ENCODE measurements at regions not wholly inside any gene's neighbourhood (a gene's known extent, or its start where the extent isn't known, plus 50 kb on each side); places are given as distances from the start of the nearest gene placed in this dataset.
"Not testable (repeated sequence)": the region's sequence is repeated elsewhere in the genome, so short reads cannot be mapped to it uniquely, and the experiment has no call there.

DNA sequence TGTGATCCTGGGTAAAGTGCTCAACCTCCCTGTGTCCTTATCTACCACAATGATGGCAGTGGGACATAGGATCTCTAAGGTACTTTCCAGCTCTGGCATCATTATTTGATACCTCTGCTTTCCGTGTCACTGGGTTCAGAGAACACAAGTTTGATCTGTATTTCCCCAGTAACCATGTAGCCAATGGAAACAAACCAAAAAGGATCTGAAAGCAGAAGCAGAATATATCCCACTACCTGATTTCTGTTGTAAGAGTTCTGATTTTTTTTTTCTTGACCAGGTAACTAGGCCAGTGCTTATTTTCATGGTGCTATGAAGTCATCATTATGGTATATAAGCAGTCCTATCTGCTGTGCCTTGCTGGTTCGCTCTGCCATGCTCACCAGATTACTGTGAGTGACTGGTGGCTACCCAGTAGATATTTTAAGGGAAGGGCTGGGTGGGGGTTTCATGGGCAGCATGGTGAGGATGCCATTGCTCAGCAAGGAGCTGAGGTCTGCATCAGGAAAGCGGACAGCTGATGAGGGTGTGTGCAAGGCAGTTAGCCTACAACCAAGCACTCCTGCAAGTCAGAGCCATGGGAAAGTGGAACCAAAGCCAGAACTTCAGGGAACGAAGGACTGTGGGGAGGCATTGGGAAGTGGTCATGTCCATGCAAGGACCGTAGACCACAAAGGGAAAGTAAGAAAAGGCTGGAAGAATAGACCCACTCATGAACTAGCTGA is 104.9 kb upstream of the EDEM3 start:
- no peak for FAIRE-seq
- no peak for DNase-seq (ENCODE audit: extremely low spot score, insufficient read length, low read depth)

- DNase-seq (ENCODE audit: extremely low spot score, insufficient read length, low read depth) (no peak), FAIRE-seq (no peak)
Observed at GRCh38 chr1:184858288-184858687, 103.6 kb upstream of the EDEM3 start.

GRCh38 chr1:184854496-184855140 is 100.0 kb upstream of the EDEM3 start:
- DNase-seq (ENCODE audit: extremely low spot score, insufficient read length, low read depth) (no peak), FAIRE-seq (no peak)

DNA sequence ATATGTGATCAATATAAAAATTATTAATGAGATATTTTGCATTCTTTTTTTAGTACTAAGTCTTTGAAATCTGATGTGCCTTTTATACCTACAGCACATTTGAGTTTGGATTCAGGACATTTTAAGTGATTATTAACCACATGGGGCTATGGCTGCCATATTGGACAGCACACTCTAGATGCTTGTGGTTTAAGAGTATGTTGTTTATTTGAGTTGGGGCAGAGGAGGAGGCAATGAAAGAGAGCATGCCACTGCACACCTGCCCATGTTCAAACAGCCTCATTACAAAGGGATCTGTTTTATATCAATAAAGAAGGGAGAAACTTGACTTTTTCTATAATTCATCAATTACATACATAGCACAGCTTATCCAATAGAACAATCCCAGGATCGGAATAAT is 99.4 kb upstream of the EDEM3 start:
- FAIRE-seq (no peak), DNase-seq (ENCODE audit: extremely low spot score, insufficient read length, low read depth) (no peak)

- no peak for FAIRE-seq
- DNase-seq (ENCODE audit: extremely low spot score, insufficient read length, low read depth), result no peak
Observed at GRCh38 chr1:184851822-184852746, 97.4 kb upstream of the EDEM3 start.

DNA sequence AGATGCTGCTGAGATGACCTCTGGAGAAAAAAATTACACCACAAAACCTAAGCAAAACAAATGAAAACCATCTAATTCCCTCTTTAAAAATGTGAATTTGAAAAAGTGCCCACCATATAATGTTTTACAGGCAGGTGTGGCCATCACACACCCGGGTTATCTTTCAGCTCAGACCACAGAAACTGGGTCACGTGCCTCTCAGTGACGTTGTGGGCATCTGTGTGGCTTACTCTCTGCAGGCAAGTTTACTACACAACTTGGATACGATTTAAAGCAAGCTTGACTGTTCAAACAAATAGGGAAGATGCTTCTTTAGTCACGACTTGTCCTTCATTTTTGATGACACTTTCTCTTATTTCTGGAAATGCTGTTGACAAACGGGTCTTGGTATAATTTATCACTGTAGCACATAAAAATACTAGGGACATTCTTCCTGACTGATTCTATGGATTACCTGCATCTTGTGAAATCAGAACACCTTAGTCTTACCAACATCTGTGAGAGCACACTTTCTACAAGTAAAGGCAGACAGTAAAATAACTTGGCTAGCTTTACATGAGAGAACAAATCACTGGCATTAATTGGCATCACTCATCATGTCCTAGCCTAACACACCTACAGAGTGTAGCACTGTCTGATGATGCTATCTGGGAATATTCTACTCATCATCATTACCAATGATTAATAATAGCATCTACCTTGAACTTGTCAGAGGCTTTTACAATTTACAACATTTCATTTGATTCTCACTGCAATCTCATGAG is 89.3 kb upstream of the EDEM3 start:
- DNase-seq (ENCODE audit: extremely low spot score, insufficient read length, low read depth) (no peak), FAIRE-seq (peak; percentile 91)

GRCh38 chr1:184840596-184840995 is 85.9 kb upstream of the EDEM3 start:
- DNase-seq (ENCODE audit: extremely low spot score, insufficient read length, low read depth) (no peak), FAIRE-seq (peak; percentile 36)

- no peak for FAIRE-seq
- DNase-seq (ENCODE audit: extremely low spot score, insufficient read length, low read depth), result no peak
Observed at GRCh38 chr1:184838504-184838951, 83.9 kb upstream of the EDEM3 start.

GRCh38 chr1:184836934-184837895 is 82.6 kb upstream of the EDEM3 start:
- no peak for DNase-seq (ENCODE audit: extremely low spot score, insufficient read length, low read depth)
- FAIRE-seq, result peak; percentile 26

DNA sequence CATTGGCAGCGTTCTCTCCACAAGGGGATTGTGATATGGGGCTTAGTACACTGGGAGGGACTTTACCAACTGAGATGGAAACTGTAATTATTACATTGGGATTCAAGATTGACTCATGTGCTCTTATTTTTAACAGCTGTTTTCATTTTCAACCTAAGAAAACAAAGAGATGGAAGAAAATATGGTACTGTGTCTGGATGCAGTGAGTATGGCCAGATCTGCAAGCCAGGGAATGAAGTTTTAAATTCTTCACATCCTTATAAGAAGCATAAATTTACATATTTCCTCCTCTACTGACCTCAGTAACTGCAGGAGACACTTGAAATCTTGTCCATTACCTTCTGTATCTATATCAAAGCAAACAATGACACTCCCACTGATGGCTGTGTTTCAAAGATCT is 81.5 kb upstream of the EDEM3 start:
- FAIRE-seq, result no peak
- no peak for DNase-seq (ENCODE audit: extremely low spot score, insufficient read length, low read depth)

- not testable (repeated sequence) for DNase-seq (ENCODE audit: extremely low spot score, insufficient read length, low read depth); FAIRE-seq
Observed at GRCh38 chr1:184833994-184834393, 79.3 kb upstream of the EDEM3 start.

DNA sequence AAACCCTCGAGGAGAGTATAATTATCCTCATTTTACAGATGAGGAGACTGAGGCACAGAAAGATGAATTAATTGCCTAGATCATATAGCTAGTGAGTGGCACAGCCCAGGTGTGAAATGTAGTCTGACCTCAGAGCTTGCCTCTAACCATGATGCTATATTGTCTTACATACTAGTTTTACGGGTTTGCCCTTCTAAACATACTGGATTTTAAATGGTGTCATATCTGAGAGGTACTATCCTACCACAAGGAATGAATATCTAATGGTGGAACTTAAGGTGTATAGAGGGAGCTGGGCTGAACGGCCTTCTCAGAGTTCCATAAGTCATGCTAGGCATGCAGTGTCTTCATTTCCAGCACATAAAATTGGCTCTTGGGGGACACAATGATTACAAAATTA is 77.9 kb upstream of the EDEM3 start:
- no peak for FAIRE-seq
- no peak for DNase-seq (ENCODE audit: extremely low spot score, insufficient read length, low read depth)

DNA sequence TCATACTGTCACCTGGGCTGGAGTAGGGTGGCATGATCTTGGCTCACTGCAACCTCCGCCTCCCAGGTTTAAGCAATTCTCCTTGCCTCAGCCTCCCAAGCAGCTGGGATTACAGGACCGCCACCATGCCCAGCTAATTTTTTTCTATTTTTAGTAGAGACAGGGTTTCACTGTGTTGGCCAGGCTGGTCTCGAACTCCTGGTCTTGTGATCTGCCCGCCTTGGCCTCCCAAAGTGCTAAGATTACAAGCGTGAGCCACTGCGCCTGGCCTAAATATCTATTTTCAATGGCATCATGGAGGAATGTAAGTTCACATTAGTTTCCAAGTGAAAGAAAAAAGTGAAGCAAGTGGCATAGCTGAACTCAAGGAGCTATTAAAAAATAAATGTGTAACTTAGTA is 74.8 kb upstream of the EDEM3 start:
- DNase-seq (ENCODE audit: extremely low spot score, insufficient read length, low read depth); FAIRE-seq: not testable (repeated sequence)

DNA sequence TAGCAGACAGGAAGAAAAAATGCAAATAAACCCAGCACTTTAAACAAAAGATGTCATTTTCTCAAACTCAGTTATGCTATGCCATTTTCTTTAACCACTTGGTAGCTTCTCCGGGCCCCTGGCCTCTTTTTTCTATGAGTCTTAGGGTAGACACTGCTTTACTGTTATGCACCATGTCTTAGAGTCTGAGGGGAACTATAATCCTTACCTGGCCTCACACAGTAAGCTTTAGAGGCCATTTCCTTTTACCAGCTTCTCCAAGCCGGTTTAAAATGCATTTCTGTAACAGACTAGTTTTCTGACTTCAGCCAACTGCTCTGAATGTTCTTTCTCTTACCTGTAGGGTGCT is 73.7 kb upstream of the EDEM3 start:
- DNase-seq (ENCODE audit: extremely low spot score, insufficient read length, low read depth) (no peak), FAIRE-seq (no peak)

GRCh38 chr1:184827600-184828368 is 73.1 kb upstream of the EDEM3 start:
- no peak for FAIRE-seq
- no peak for DNase-seq (ENCODE audit: extremely low spot score, insufficient read length, low read depth)

GRCh38 chr1:184826001-184826400 is 71.3 kb upstream of the EDEM3 start:
- FAIRE-seq (no peak), DNase-seq (ENCODE audit: extremely low spot score, insufficient read length, low read depth) (no peak)

GRCh38 chr1:184825571-184825970 is 70.9 kb upstream of the EDEM3 start:
- DNase-seq (ENCODE audit: extremely low spot score, insufficient read length, low read depth), result no peak
- no peak for FAIRE-seq

- DNase-seq (ENCODE audit: extremely low spot score, insufficient read length, low read depth), result no peak
- FAIRE-seq, result peak; percentile 24
Observed at GRCh38 chr1:184824691-184825323, 70.1 kb upstream of the EDEM3 start.
